Adrenal gland (tissue), 9 donors: ENCODE measurements at regions not wholly inside any gene's neighbourhood (a gene's known extent, or its start where the extent isn't known, plus 50 kb on each side); places are given as distances from the start of the nearest gene placed in this dataset.

Experiments used
- DNase-seq, 7 donors: peaks; one replicate each; pipeline ENCODE4 v3.0.0-alpha.2; 2019 to 2020
- H3K27ac ChIP-seq, 5 donors: fragments of 200-600 bp; sonication (generic) in 4 of 5; 1 replicate in 3 of 5; 2 replicates in 2 of 5; pipeline versions ENCODE4 v1.5.1 to v1.8.0; 2016 to 2020; ENCODE audit warnings: mild to moderate bottlenecking in 1 of 5
- H3K27me3 ChIP-seq: fragments of 200-600 bp; 2 replicates; pipeline ENCODE4 v1.8.0; 2021
- H3K36me3 ChIP-seq, 2 donors: fragments of 200-600 bp; replicated peaks in 1 of 2; 1 replicate in 1 of 2; 2 replicates in 1 of 2; pipeline versions ENCODE4 v1.5.1 to v1.8.0; 2018 to 2022
- H3K4me1 ChIP-seq, 2 donors: fragments of 200-600 bp; replicated peaks in 1 of 2; 1 replicate in 1 of 2; 2 replicates in 1 of 2; pipeline versions ENCODE4 v1.5.1 to v1.8.0; 2018 to 2021
- H3K4me3 ChIP-seq, 4 donors: fragments of 200-600 bp; sonication (generic) in 3 of 4; one replicate each; pipeline ENCODE4 v1.5.1; 2016 to 2018
- H3K9me3 ChIP-seq, 3 donors: fragments of 200-600 bp; sonication (generic) in 1 of 3; replicated peaks in 1 of 3; 1 replicate in 2 of 3; 2 replicates in 1 of 3; pipeline versions ENCODE4 v1.5.1 to v1.8.0; 2016 to 2021
- CTCF ChIP-seq, 6 experiments: fragments of 450-650 bp in 4 of 6; fragments of 200-600 bp in 2 of 6; sonication (generic) in 1 of 6; IDR thresholded peaks; 1 replicate in 5 of 6; 2 replicates in 1 of 6; pipeline versions ENCODE4 v1.5.1 to v1.8.0; 2016 to 2021; ENCODE audit warnings: antibody characterized with exemption in 6 of 6, mild to moderate bottlenecking in 2 of 6, moderate library complexity in 1 of 6
- POLR2A ChIP-seq, 2 donors: fragments of 450-650 bp; IDR thresholded peaks; one replicate each; pipeline ENCODE4 v1.6.1; 2017; ENCODE audit warnings: antibody characterized with exemption in 2 of 2, mild to moderate bottlenecking in 2 of 2, moderate library complexity in 1 of 2
- WGBS, 4 donors: extraction: QIAGEN DNeasy Blood & Tissue Kit in 2 of 4; methylation state at CpG; one replicate each; pipeline versions ENCODE4 v1.1.5 to v1.1.7; 2013 to 2017; 5-methylcytosine and 5-hydroxymethylcytosine counted together
- intact Hi-C, 2 donors: fragments of 100-400 bp; cut with DNase I; formaldehyde crosslinking; loops; one replicate each; pipeline versions ENCODE4 v1.14.1 to v1.15.0; 2022 to 2023
- donor health status: healthy with polysubstance abuse.
- donor health status: Bipolar disorder and iron deficiency.
- donor health status: DM: yes; HTN: yes; CAD: no.
- donor health status: DM: no; HTN: no; CAD: no.
- donor health status: DM: no; HTN: no; CAD: no.

GRCh38 chr16:7013990-7014389, 318.7 kb upstream of the RBFOX1 start:
- no peak overlapping the region for H3K27ac ChIP-seq
- H3K36me3 ChIP-seq: no peaks in the 10 kb centered on the region
- H3K9me3 ChIP-seq: no peaks in the 10 kb centered on the region
- H3K4me1 ChIP-seq: no peaks in the 10 kb centered on the region
- no peak overlapping the region for H3K4me3 ChIP-seq
- no peaks in the 10 kb centered on the region for H3K27me3 ChIP-seq
- TF ChIP-seq POLR2A (IDR thresholded peaks at IDR 0.05): no peak
- no peak for TF ChIP-seq CTCF (IDR thresholded peaks at IDR 0.05)
- 43 to 52% (median 48%) methylated on average over 5 of the region's 5 CpGs for WGBS, 4 donors
- intact Hi-C loops: no loop called here
- no peak for DNase-seq

GRCh38 chr16:7004266-7004665, 328.4 kb upstream of the RBFOX1 start:
- intact Hi-C loops: no loop called here
- 64 to 67% (median 65%) methylated on average over 4 of the region's 4 CpGs for WGBS, 4 donors
- Histone ChIP-seq H3K4me3 (no peak overlapping the region), H3K9me3 (no peaks in the 10 kb centered on the region), H3K27ac (no peak overlapping the region), H3K4me1 (no peaks in the 10 kb centered on the region), H3K27me3 (no peaks in the 10 kb centered on the region), H3K36me3 (no peaks in the 10 kb centered on the region)
- TF ChIP-seq POLR2A (IDR thresholded peaks at IDR 0.05): no peak
- TF ChIP-seq CTCF (IDR thresholded peaks at IDR 0.05): no peak
- no peak for DNase-seq

GRCh38 chr16:6993544-6993943, 339.1 kb upstream of the RBFOX1 start:
- no peak overlapping the region for H3K27ac ChIP-seq
- no peak overlapping the region for H3K4me3 ChIP-seq
- no peaks in the 10 kb centered on the region for H3K27me3 ChIP-seq
- TF ChIP-seq CTCF (IDR thresholded peaks at IDR 0.05): no peak
- TF ChIP-seq POLR2A (IDR thresholded peaks at IDR 0.05): no peak
- H3K9me3 ChIP-seq: no peaks in the 10 kb centered on the region
- intact Hi-C loops: no loop called here
- no peak for DNase-seq
- 23 to 41% (median 29%) methylated on average over 4 of the region's 4 CpGs for WGBS, 4 donors
- no peaks in the 10 kb centered on the region for H3K36me3 ChIP-seq
- no peaks in the 10 kb centered on the region for H3K4me1 ChIP-seq

GRCh38 chr16:6988846-6989245, 343.8 kb upstream of the RBFOX1 start:
- TF ChIP-seq POLR2A (IDR thresholded peaks at IDR 0.05) (no peak), CTCF (IDR thresholded peaks at IDR 0.05) (no peak)
- DNase-seq: no peak
- WGBS, 4 donors: 84 to 92% (median 87%) methylated on average over 10 of the region's 10 CpGs
- H3K4me1 ChIP-seq: no peaks in the 10 kb centered on the region
- no peak overlapping the region for H3K27ac ChIP-seq
- no peak overlapping the region for H3K4me3 ChIP-seq
- no peaks in the 10 kb centered on the region for H3K27me3 ChIP-seq
- H3K36me3 ChIP-seq: no peaks in the 10 kb centered on the region
- no peaks in the 10 kb centered on the region for H3K9me3 ChIP-seq
- intact Hi-C loops: no loop called here
